ENCODE measurements at regions not wholly inside any gene's neighbourhood (a gene's known extent, or its start where the extent isn't known, plus 50 kb on each side); places are given as distances from the start of the nearest gene placed in this dataset.

DNA sequence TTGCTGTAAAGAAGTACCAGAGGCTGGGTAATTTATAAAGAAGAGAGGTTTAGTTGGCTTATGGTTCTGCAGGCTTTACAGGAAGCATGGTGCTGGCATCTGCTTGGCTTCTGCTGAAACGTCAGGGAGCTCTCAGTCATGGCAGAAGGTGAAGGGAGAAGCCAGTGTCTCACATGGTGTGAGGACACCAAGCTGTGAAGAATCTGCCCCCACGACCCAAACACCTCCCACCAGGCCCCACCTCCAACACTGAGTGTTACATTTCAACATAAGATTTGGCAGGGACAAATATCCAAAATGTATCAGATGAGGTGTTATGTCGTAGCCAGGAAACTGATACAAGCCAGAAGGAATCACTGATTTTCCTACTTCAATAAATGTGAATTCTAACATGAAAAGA is 136.5 kb downstream of the CYSLTR2 start:
- POLR2A ChIA-PET: no interaction called here

DNA sequence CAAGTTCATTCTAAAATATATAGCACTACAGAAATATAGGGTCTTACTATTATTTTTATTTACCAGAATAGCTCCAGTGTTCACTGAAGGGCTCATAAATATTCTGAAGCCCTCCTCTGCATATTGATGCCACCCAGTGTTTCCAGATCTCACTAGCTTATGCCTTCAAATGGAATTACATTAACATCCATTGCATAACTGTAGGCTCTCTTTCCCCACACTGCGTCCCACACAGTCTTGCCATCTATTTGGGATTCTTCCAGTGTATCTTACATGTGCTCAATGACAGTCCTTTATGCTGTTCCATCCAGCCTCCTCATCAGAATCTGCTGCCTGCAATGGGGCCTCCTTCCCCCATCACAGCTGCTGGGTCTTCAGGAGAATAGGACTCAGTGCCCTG is 137.2 kb downstream of the CYSLTR2 start:
- Histone ChIP-seq H3K79me2 (ENCODE audit: control insufficient read depth, insufficient read depth, low read length) (no peaks in the 10 kb centered on the region), H2AFZ (ENCODE audit: low read depth, low read length) (no peak overlapping the region), H3K4me1 (replicated peaks in 1 of 2; ENCODE audit: control insufficient read depth in 2 of 2, insufficient read depth in 2 of 2, low read length in 2 of 2) (no peaks in the 10 kb centered on the region), H3K27ac (ENCODE audit: extremely low read depth, low read depth, low read length) (no peak overlapping the region), H3K4me2 (ENCODE audit: insufficient read depth, low read length) (no peak overlapping the region), H3K36me3 (ENCODE audit: control insufficient read depth, insufficient read depth, low read length) (no peaks in the 10 kb centered on the region), H3K4me3 (no peak overlapping the region), H3K9ac (ENCODE audit: insufficient read depth in 1 of 2, low read depth in 2 of 2, low read length in 2 of 2) (no peak overlapping the region), H3K9me3 (replicated peaks; ENCODE audit: control insufficient read depth, insufficient read depth, low read depth, low read length) (no peaks in the 10 kb centered on the region), H3K27me3 (ENCODE audit: control insufficient read depth in 2 of 2, insufficient read depth in 2 of 2, low read length in 2 of 2) (peaks cover 0 to 4% of the 10 kb centered on the region in 2 experiments; a peak in 1 of 5 replicates), H4K20me1 (replicated peaks; ENCODE audit: control insufficient read depth, insufficient read depth, low read length) (no peaks in the 10 kb centered on the region), H3K9me1 (ENCODE audit: control insufficient read depth, insufficient read depth, low read length) (no peaks in the 10 kb centered on the region)
- ATAC-seq (no peak), FAIRE-seq (no peak), DNase-seq (ENCODE audit: extremely low read depth in 1 of 4, low spot score in 3 of 4) (no peak)
- TF ChIP-seq, protein P1, sequence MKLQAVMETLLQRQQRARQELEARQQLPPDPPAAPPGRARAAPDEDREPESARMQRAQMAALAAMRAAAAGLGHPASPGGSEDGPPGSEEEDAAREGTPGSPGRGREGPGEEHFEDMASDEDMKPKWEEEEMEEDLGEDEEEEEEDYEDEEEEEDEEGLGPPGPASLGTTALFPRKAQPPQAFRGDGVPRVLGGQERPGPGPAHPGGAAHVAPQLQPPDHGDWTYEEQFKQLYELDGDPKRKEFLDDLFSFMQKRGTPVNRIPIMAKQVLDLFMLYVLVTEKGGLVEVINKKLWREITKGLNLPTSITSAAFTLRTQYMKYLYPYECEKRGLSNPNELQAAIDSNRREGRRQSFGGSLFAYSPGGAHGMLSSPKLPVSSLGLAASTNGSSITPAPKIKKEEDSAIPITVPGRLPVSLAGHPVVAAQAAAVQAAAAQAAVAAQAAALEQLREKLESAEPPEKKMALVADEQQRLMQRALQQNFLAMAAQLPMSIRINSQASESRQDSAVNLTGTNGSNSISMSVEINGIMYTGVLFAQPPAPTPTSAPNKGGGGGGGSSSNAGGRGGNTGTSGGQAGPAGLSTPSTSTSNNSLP (IDR thresholded peaks at IDR 0.05; ENCODE audit: borderline replicate concordance, low read depth, low read length): no peak
- no peak for TF ChIP-seq POLR2AphosphoS5 (IDR thresholded peaks at IDR 0.05; ENCODE audit: control insufficient read depth, insufficient read depth, low read depth, low read length)
- no peak for TF ChIP-seq DIDO1 (tag; IDR thresholded peaks at IDR 0.05; ENCODE audit: low read depth)
- TF ChIP-seq, protein P2, sequence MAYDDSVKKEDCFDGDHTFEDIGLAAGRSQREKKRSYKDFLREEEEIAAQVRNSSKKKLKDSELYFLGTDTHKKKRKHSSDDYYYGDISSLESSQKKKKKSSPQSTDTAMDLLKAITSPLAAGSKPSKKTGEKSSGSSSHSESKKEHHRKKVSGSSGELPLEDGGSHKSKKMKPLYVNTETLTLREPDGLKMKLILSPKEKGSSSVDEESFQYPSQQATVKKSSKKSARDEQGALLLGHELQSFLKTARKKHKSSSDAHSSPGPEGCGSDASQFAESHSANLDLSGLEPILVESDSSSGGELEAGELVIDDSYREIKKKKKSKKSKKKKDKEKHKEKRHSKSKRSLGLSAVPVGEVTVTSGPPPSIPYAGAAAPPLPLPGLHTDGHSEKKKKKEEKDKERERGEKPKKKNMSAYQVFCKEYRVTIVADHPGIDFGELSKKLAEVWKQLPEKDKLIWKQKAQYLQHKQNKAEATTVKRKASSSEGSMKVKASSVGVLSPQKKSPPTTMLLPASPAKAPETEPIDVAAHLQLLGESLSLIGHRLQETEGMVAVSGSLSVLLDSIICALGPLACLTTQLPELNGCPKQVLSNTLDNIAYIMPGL (CRISPR knock-in tag; IDR thresholded peaks at IDR 0.05): no peak
- TF ChIP-seq NR1H2 (CRISPR knock-in tag; IDR thresholded peaks at IDR 0.05): no peak
- TF ChIP-seq TGIF2 (CRISPR knock-in tag; IDR thresholded peaks at IDR 0.05): no peak
- no peak for TF ChIP-seq RFX5 (IDR thresholded peaks at IDR 0.05; ENCODE audit: low read depth, low read length)
- no peak for TF ChIP-seq ILK (tag; IDR thresholded peaks at IDR 0.05; ENCODE audit: borderline replicate concordance, low read depth)
- no peak for TF ChIP-seq DNMT1 (IDR thresholded peaks at IDR 0.05)
- TF ChIP-seq PHF8 (IDR thresholded peaks at IDR 0.05; ENCODE audit: borderline replicate concordance, low read length): no peak
- no peak for TF ChIP-seq RFX7 (CRISPR knock-in tag; IDR thresholded peaks at IDR 0.05)
- BruUV-seq (replicated peaks): no TSS peak
- 0% methylated on average over 1 of the region's 1 CpG for WGBS (ENCODE audit: insufficient coverage, low coverage, missing lambda C conversion rate)
- intact Hi-C loops (cut with micrococcal nuclease) (no loop called here), in situ Hi-C loops (cut with MboI) (no loop called here)
- ChIA-PET POLR2A (no interaction called here), CTCF (ENCODE audit: low intra/inter-chr PET ratio) (no interaction called here)

More for the DNA sequence above, 136.5 kb downstream of the CYSLTR2 start:
- Histone ChIP-seq H4K20me1 (replicated peaks; ENCODE audit: control insufficient read depth, insufficient read depth, low read length) (no peaks in the 10 kb centered on the region), H3K27ac (ENCODE audit: extremely low read depth, low read depth, low read length) (no peak overlapping the region), H3K4me3 (no peak overlapping the region), H3K9ac (ENCODE audit: insufficient read depth in 1 of 2, low read depth in 2 of 2, low read length in 2 of 2) (no peak overlapping the region), H3K36me3 (ENCODE audit: control insufficient read depth, insufficient read depth, low read length) (no peaks in the 10 kb centered on the region), H3K79me2 (ENCODE audit: control insufficient read depth, insufficient read depth, low read length) (no peaks in the 10 kb centered on the region), H3K27me3 (ENCODE audit: control insufficient read depth in 2 of 2, insufficient read depth in 2 of 2, low read length in 2 of 2) (peaks cover 0 to 4% of the 10 kb centered on the region in 2 experiments; a peak in 1 of 5 replicates), H2AFZ (ENCODE audit: low read depth, low read length) (no peak overlapping the region), H3K9me1 (ENCODE audit: control insufficient read depth, insufficient read depth, low read length) (no peaks in the 10 kb centered on the region), H3K4me1 (replicated peaks in 1 of 2; ENCODE audit: control insufficient read depth in 2 of 2, insufficient read depth in 2 of 2, low read length in 2 of 2) (no peaks in the 10 kb centered on the region), H3K9me3 (replicated peaks; ENCODE audit: control insufficient read depth, insufficient read depth, low read depth, low read length) (no peaks in the 10 kb centered on the region), H3K4me2 (ENCODE audit: insufficient read depth, low read length) (no peak overlapping the region)
- no peak for TF ChIP-seq MTA1 (IDR thresholded peaks at IDR 0.05; ENCODE audit: borderline replicate concordance)
- intact Hi-C loops (cut with micrococcal nuclease): no loop called here
- CTCF ChIA-PET (ENCODE audit: low intra/inter-chr PET ratio): no interaction called here
- ATAC-seq: no peak
- WGBS (ENCODE audit: insufficient coverage, low coverage, missing lambda C conversion rate): 0% methylated on average over 3 of the region's 3 CpGs
- no TSS peak for BruUV-seq (replicated peaks)
- no peak for FAIRE-seq
- in situ Hi-C loops (cut with MboI): no loop called here
- DNase-seq (ENCODE audit: extremely low read depth in 1 of 4, low spot score in 3 of 4): no peak

All from K562 (cell line).